Progenitor cell of endocrine pancreas (in vitro differentiated cells): ENCODE measurements at regions not wholly inside any gene's neighbourhood (a gene's known extent, or its start where the extent isn't known, plus 50 kb on each side); places are given as distances from the start of the nearest gene placed in this dataset.

Source experiments
- DNase-seq: peaks from one replicate; pipeline ENCODE4 v3.0.0; 2021; ENCODE audit warnings: low spot score; ENCODE audit not compliant: unreplicated experiment
- H3K27ac Mint-ChIP-seq: 2 replicates; pipeline ENCODE4 v1.8.0; 2021; ENCODE audit warnings: mild to moderate bottlenecking, moderate library complexity, mixed read lengths
- H3K27me3 Mint-ChIP-seq: 2 replicates; pipeline ENCODE4 v1.8.0; 2021; ENCODE audit warnings: mixed read lengths
- H3K36me3 Mint-ChIP-seq: 2 replicates; pipeline ENCODE4 v1.8.0; 2022; ENCODE audit warnings: mixed read lengths; ENCODE audit not compliant: insufficient read depth
- H3K4me1 Mint-ChIP-seq: 2 replicates; pipeline ENCODE4 v1.8.0; 2021; ENCODE audit warnings: low read depth, mixed read lengths
- H3K4me3 Mint-ChIP-seq: 2 replicates; pipeline ENCODE4 v1.8.0; 2021; ENCODE audit warnings: low read depth, mild to moderate bottlenecking, moderate library complexity, mixed read lengths
- H3K9me3 Mint-ChIP-seq: 2 replicates; pipeline ENCODE4 v1.8.0; 2021; ENCODE audit warnings: low read depth, mixed read lengths
- CTCF ChIP-seq: fragments of 200-600 bp; sonication (generic); IDR thresholded peaks from one replicate; pipeline ENCODE4 v1.5.0; 2021; ENCODE audit warnings: antibody characterized with exemption, mild to moderate bottlenecking; ENCODE audit not compliant: unreplicated experiment

GRCh38 chr17:31788956-31789355, 70.1 kb downstream of the COPRS start:
- H3K4me1 Mint-ChIP-seq = no peaks in the 10 kb centered on the region
- H3K27ac Mint-ChIP-seq = no peak overlapping the region
- no peaks in the 10 kb centered on the region for H3K9me3 Mint-ChIP-seq
- TF ChIP-seq CTCF = no peak
- H3K36me3 Mint-ChIP-seq = no peaks in the 10 kb centered on the region
- no peak overlapping the region for H3K4me3 Mint-ChIP-seq
- H3K27me3 Mint-ChIP-seq = peaks cover 14% of the 10 kb centered on the region
- no peak for DNase-seq

GRCh38 chr17:31788571-31788946, 70.5 kb downstream of the COPRS start:
- Mint-ChIP-seq H3K36me3 (no peaks in the 10 kb centered on the region), H3K4me1 (no peaks in the 10 kb centered on the region), H3K27me3 (peaks cover 14% of the 10 kb centered on the region), H3K9me3 (no peaks in the 10 kb centered on the region), H3K4me3 (no peak overlapping the region), H3K27ac (no peak overlapping the region)
- no peak for TF ChIP-seq CTCF
- no peak for DNase-seq

GRCh38 chr17:31787857-31788570, 71.0 kb downstream of the COPRS start:
- no peak overlapping the region for H3K27ac Mint-ChIP-seq
- H3K4me3 Mint-ChIP-seq = no peak overlapping the region
- H3K9me3 Mint-ChIP-seq = no peaks in the 10 kb centered on the region
- DNase-seq = no peak
- no peaks in the 10 kb centered on the region for H3K4me1 Mint-ChIP-seq
- H3K36me3 Mint-ChIP-seq = no peaks in the 10 kb centered on the region
- no peak for TF ChIP-seq CTCF
- peaks cover 14% of the 10 kb centered on the region for H3K27me3 Mint-ChIP-seq

- peaks cover 6% of the 10 kb centered on the region for H3K27me3 Mint-ChIP-seq
- H3K27ac Mint-ChIP-seq = no peak overlapping the region
- no peak for TF ChIP-seq CTCF
- H3K9me3 Mint-ChIP-seq = no peaks in the 10 kb centered on the region
- H3K36me3 Mint-ChIP-seq = no peaks in the 10 kb centered on the region
- DNase-seq = no peak
- H3K4me1 Mint-ChIP-seq = no peaks in the 10 kb centered on the region
- no peak overlapping the region for H3K4me3 Mint-ChIP-seq
Measured at GRCh38 chr17:31786796-31787481, 72.1 kb downstream of the COPRS start.

GRCh38 chr17:31780483-31780882, 78.6 kb downstream of the COPRS start:
- H3K36me3 Mint-ChIP-seq = no peaks in the 10 kb centered on the region
- H3K27ac Mint-ChIP-seq = no peak overlapping the region
- no peak overlapping the region for H3K4me3 Mint-ChIP-seq
- DNase-seq = no peak
- TF ChIP-seq CTCF = no peak
- H3K9me3 Mint-ChIP-seq = no peaks in the 10 kb centered on the region
- H3K27me3 Mint-ChIP-seq = peaks cover 3% of the 10 kb centered on the region
- no peaks in the 10 kb centered on the region for H3K4me1 Mint-ChIP-seq
